Activated T-cell treated with anti-CD3 and anti-CD28 coated beads, Interleukin-2, amount 50 U/mL, for 24 hours (primary cell): ENCODE measurements at regions not wholly inside any gene's neighbourhood (a gene's known extent, or its start where the extent isn't known, plus 50 kb on each side); places are given as distances from the start of the nearest gene placed in this dataset.

Experiments used
- DNase-seq: peaks from one replicate; pipeline ENCODE4 v3.0.0-alpha.2; 2020
- H3K27ac Mint-ChIP-seq: 2 replicates; pipeline ENCODE4 v1.8.0; 2020; ENCODE audit warnings: mild to moderate bottlenecking, mixed read lengths
- H3K27me3 Mint-ChIP-seq: 2 replicates; pipeline ENCODE4 v1.8.0; 2020; ENCODE audit warnings: mixed read lengths
- H3K36me3 Mint-ChIP-seq: 2 replicates; pipeline ENCODE4 v1.8.0; 2020; ENCODE audit warnings: low read depth, mixed read lengths
- H3K4me1 Mint-ChIP-seq: 2 replicates; pipeline ENCODE4 v1.8.0; 2020; ENCODE audit warnings: low read depth, mixed read lengths
- H3K4me3 Mint-ChIP-seq: 2 replicates; pipeline ENCODE4 v1.8.0; 2020; ENCODE audit warnings: mild to moderate bottlenecking, moderate library complexity, mixed read lengths
- H3K9me3 Mint-ChIP-seq: 2 replicates; pipeline ENCODE4 v1.8.0; 2020; ENCODE audit warnings: mixed read lengths

- Mint-ChIP-seq H3K9me3 (no peaks in the 10 kb centered on the region), H3K27me3 (peaks cover 9% of the 10 kb centered on the region), H3K4me1 (no peaks in the 10 kb centered on the region), H3K27ac (no peak overlapping the region), H3K36me3 (no peaks in the 10 kb centered on the region), H3K4me3 (no peak overlapping the region)
- DNase-seq: no peak
Measured at GRCh38 chr6:90973188-90973587, 386.3 kb upstream of the MAP3K7 start.

- Mint-ChIP-seq H3K4me3 (no peak overlapping the region), H3K4me1 (no peaks in the 10 kb centered on the region), H3K9me3 (no peaks in the 10 kb centered on the region), H3K36me3 (no peaks in the 10 kb centered on the region), H3K27me3 (peaks cover 9% of the 10 kb centered on the region), H3K27ac (no peak overlapping the region)
- DNase-seq: no peak
Measured at GRCh38 chr6:90970672-90971071, 383.8 kb upstream of the MAP3K7 start.

GRCh38 chr6:90967471-90967870, 380.6 kb upstream of the MAP3K7 start:
- Mint-ChIP-seq H3K27me3 (peaks cover 9% of the 10 kb centered on the region), H3K4me3 (no peak overlapping the region), H3K27ac (no peak overlapping the region), H3K36me3 (no peaks in the 10 kb centered on the region), H3K9me3 (no peaks in the 10 kb centered on the region), H3K4me1 (no peaks in the 10 kb centered on the region)
- no peak for DNase-seq

GRCh38 chr6:90960324-90960723, 373.5 kb upstream of the MAP3K7 start:
- H3K4me1 Mint-ChIP-seq: no peaks in the 10 kb centered on the region
- no peak overlapping the region for H3K4me3 Mint-ChIP-seq
- no peak for DNase-seq
- H3K27me3 Mint-ChIP-seq: peaks cover 4% of the 10 kb centered on the region
- H3K9me3 Mint-ChIP-seq: no peaks in the 10 kb centered on the region
- H3K36me3 Mint-ChIP-seq: no peaks in the 10 kb centered on the region
- no peak overlapping the region for H3K27ac Mint-ChIP-seq

GRCh38 chr6:90955246-90955645, 368.4 kb upstream of the MAP3K7 start:
- DNase-seq: no peak
- H3K4me3 Mint-ChIP-seq: no peak overlapping the region
- H3K27ac Mint-ChIP-seq: no peak overlapping the region
- H3K27me3 Mint-ChIP-seq: peaks cover 4% of the 10 kb centered on the region
- H3K4me1 Mint-ChIP-seq: no peaks in the 10 kb centered on the region
- H3K9me3 Mint-ChIP-seq: no peaks in the 10 kb centered on the region
- no peaks in the 10 kb centered on the region for H3K36me3 Mint-ChIP-seq

- no peak for DNase-seq
- Mint-ChIP-seq H3K4me1 (no peaks in the 10 kb centered on the region), H3K36me3 (no peaks in the 10 kb centered on the region), H3K4me3 (no peak overlapping the region), H3K27ac (no peak overlapping the region), H3K27me3 (peaks cover 4% of the 10 kb centered on the region), H3K9me3 (no peaks in the 10 kb centered on the region)
Measured at GRCh38 chr6:90953405-90954161, 366.7 kb upstream of the MAP3K7 start.

- H3K4me1 Mint-ChIP-seq: no peaks in the 10 kb centered on the region
- no peak overlapping the region for H3K27ac Mint-ChIP-seq
Measured at GRCh38 chr6:90952176-90952575, 365.3 kb upstream of the MAP3K7 start.

GRCh38 chr6:90948540-90948939, 361.7 kb upstream of the MAP3K7 start:
- no peak for DNase-seq
- H3K27ac Mint-ChIP-seq: no peak overlapping the region
- no peaks in the 10 kb centered on the region for H3K9me3 Mint-ChIP-seq
- H3K27me3 Mint-ChIP-seq: no peaks in the 10 kb centered on the region
- no peaks in the 10 kb centered on the region for H3K36me3 Mint-ChIP-seq
- H3K4me3 Mint-ChIP-seq: no peak overlapping the region
- no peaks in the 10 kb centered on the region for H3K4me1 Mint-ChIP-seq

More at GRCh38 chr6:90952176-90952575, 365.3 kb upstream of the MAP3K7 start:
- Mint-ChIP-seq H3K36me3 (no peaks in the 10 kb centered on the region), H3K4me3 (no peak overlapping the region), H3K27me3 (peaks cover 2% of the 10 kb centered on the region), H3K9me3 (no peaks in the 10 kb centered on the region)
- no peak for DNase-seq

GRCh38 chr6:90947184-90948064, 360.6 kb upstream of the MAP3K7 start:
- H3K27ac Mint-ChIP-seq: no peak overlapping the region
- no peaks in the 10 kb centered on the region for H3K36me3 Mint-ChIP-seq
- no peak overlapping the region for H3K4me3 Mint-ChIP-seq
- H3K4me1 Mint-ChIP-seq: no peaks in the 10 kb centered on the region
- no peaks in the 10 kb centered on the region for H3K27me3 Mint-ChIP-seq
- H3K9me3 Mint-ChIP-seq: no peaks in the 10 kb centered on the region
- no peak for DNase-seq

- no peak overlapping the region for H3K27ac Mint-ChIP-seq
- peaks cover 7% of the 10 kb centered on the region for H3K4me1 Mint-ChIP-seq
- H3K4me3 Mint-ChIP-seq: no peak overlapping the region
- no peaks in the 10 kb centered on the region for H3K36me3 Mint-ChIP-seq
- no peak for DNase-seq
- no peaks in the 10 kb centered on the region for H3K9me3 Mint-ChIP-seq
- H3K27me3 Mint-ChIP-seq: no peaks in the 10 kb centered on the region
Measured at GRCh38 chr6:90941885-90942284, 355.0 kb upstream of the MAP3K7 start.

GRCh38 chr6:90940812-90941481, 354.1 kb upstream of the MAP3K7 start:
- Mint-ChIP-seq H3K4me3 (no peak overlapping the region), H3K4me1 (peaks cover 7% of the 10 kb centered on the region), H3K27me3 (no peaks in the 10 kb centered on the region), H3K9me3 (no peaks in the 10 kb centered on the region), H3K27ac (peak overlapping the region; percentile 63), H3K36me3 (no peaks in the 10 kb centered on the region)
- no peak for DNase-seq

GRCh38 chr6:90939906-90940305, 353.0 kb upstream of the MAP3K7 start:
- Mint-ChIP-seq H3K9me3 (no peaks in the 10 kb centered on the region), H3K4me1 (peaks cover 7% of the 10 kb centered on the region), H3K27me3 (peaks cover 3% of the 10 kb centered on the region), H3K27ac (no peak overlapping the region), H3K4me3 (no peak overlapping the region), H3K36me3 (no peaks in the 10 kb centered on the region)
- no peak for DNase-seq

GRCh38 chr6:90938122-90938521, 351.2 kb upstream of the MAP3K7 start:
- Mint-ChIP-seq H3K27ac (no peak overlapping the region), H3K4me3 (no peak overlapping the region)

GRCh38 chr6:90936286-90936685, 349.4 kb upstream of the MAP3K7 start:
- Mint-ChIP-seq H3K27ac (no peak overlapping the region), H3K4me3 (no peak overlapping the region), H3K4me1 (peaks cover 7% of the 10 kb centered on the region), H3K36me3 (no peaks in the 10 kb centered on the region), H3K9me3 (no peaks in the 10 kb centered on the region), H3K27me3 (peaks cover 6% of the 10 kb centered on the region)
- DNase-seq: no peak

More at GRCh38 chr6:90938122-90938521, 351.2 kb upstream of the MAP3K7 start:
- Mint-ChIP-seq H3K9me3 (no peaks in the 10 kb centered on the region), H3K27me3 (peaks cover 3% of the 10 kb centered on the region), H3K4me1 (peaks cover 7% of the 10 kb centered on the region), H3K36me3 (no peaks in the 10 kb centered on the region)
- DNase-seq: no peak
